ENCODE measurements at regions not wholly inside any gene's neighbourhood (a gene's known extent, or its start where the extent isn't known, plus 50 kb on each side); places are given as distances from the start of the nearest gene placed in this dataset.

DNA sequence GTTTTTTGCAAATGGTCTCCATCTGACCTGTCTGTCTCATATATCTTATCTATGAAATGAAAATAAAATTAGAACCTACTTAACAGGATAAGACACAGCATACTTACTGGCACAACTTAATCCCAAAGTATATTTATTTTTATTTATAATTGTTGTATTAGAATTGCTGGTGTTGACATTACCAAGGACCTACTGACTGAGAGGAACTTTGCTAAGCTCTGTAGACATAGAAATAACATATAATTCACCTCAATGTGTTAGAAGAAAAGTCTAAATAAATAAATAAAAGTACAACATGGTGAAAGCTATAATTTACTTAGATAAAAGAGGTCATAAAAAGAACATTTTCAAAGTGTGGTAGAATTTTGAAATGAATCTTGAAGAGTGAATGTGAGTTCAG is 1650.5 kb upstream of the NUDT12 start:
- no peaks in the 10 kb centered on the region for H3K27me3 ChIP-seq (ENCODE audit: control insufficient read depth, insufficient read depth, low read length)
- no peaks in the 10 kb centered on the region for H3K4me1 Mint-ChIP-seq
- no peak overlapping the region for H3K27ac Mint-ChIP-seq
- no peak for DNase-seq
- ATAC-seq, result no peak
- no peaks in the 10 kb centered on the region for H3K4me1 ChIP-seq (ENCODE audit: control insufficient read depth, insufficient read depth, low read length)
- H3K4me3 ChIP-seq (ENCODE audit: low read length), result no peak overlapping the region
- no peak overlapping the region for H3K4me3 Mint-ChIP-seq
- H3K36me3 ChIP-seq (ENCODE audit: control insufficient read depth, insufficient read depth, low read length), result no peaks in the 10 kb centered on the region
- peaks cover 17% of the 10 kb centered on the region for H3K36me3 Mint-ChIP-seq
- peaks cover 11 to 16% of the 10 kb centered on the region in 2 donors for H3K9me3 Mint-ChIP-seq
- H3K27ac ChIP-seq (ENCODE audit: low read length), result no peak overlapping the region
- TF ChIP-seq, protein P1, sequence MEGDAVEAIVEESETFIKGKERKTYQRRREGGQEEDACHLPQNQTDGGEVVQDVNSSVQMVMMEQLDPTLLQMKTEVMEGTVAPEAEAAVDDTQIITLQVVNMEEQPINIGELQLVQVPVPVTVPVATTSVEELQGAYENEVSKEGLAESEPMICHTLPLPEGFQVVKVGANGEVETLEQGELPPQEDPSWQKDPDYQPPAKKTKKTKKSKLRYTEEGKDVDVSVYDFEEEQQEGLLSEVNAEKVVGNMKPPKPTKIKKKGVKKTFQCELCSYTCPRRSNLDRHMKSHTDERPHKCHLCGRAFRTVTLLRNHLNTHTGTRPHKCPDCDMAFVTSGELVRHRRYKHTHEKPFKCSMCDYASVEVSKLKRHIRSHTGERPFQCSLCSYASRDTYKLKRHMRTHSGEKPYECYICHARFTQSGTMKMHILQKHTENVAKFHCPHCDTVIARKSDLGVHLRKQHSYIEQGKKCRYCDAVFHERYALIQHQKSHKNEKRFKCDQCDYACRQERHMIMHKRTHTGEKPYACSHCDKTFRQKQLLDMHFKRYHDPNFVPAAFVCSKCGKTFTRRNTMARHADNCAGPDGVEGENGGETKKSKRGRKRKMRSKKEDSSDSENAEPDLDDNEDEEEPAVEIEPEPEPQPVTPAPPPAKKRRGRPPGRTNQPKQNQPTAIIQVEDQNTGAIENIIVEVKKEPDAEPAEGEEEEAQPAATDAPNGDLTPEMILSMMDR (IDR thresholded peaks at IDR 0.05), result no peak
- no peaks in the 10 kb centered on the region for H3K9me3 ChIP-seq (ENCODE audit: control insufficient read depth, insufficient read depth, low read length)
- no peaks in the 10 kb centered on the region for H3K27me3 Mint-ChIP-seq (ENCODE audit: low read depth in 2 of 2)
- intact Hi-C loops (cut with micrococcal nuclease), result no loop called here

DNA sequence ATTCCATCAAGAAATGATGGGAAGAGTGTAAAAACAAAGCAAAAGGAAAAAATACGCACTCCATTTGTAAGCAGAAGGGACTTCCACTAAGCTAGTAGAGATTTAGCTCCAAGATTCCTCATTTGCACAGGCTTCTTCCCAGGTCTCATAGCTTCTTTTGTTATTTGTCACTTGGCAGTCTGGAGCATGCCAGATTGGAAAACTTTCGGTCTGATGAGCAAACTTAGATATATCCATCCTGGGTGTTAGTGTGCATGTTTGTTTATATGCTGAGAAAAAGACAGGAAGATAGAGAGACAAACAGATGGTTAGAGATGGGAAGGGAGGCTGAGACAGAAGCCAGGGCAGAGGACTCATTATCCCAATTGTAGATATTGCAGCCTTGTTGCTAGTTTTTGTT is 1644.5 kb upstream of the NUDT12 start:
- no peak overlapping the region for H3K27ac Mint-ChIP-seq
- H3K4me1 ChIP-seq (ENCODE audit: control insufficient read depth, insufficient read depth, low read length), result no peaks in the 10 kb centered on the region
- no peaks in the 10 kb centered on the region for H3K36me3 Mint-ChIP-seq
- no peaks in the 10 kb centered on the region for H3K9me3 ChIP-seq (ENCODE audit: control insufficient read depth, insufficient read depth, low read length)
- no peaks in the 10 kb centered on the region for H3K27me3 ChIP-seq (ENCODE audit: control insufficient read depth, insufficient read depth, low read length)
- H3K36me3 ChIP-seq (ENCODE audit: control insufficient read depth, insufficient read depth, low read length), result no peaks in the 10 kb centered on the region
- no peak overlapping the region for H3K27ac ChIP-seq (ENCODE audit: low read length)
- H3K9me3 Mint-ChIP-seq, result peaks cover 7 to 15% of the 10 kb centered on the region in 2 donors
- intact Hi-C loops (cut with micrococcal nuclease), result no loop called here
- TF ChIP-seq, protein P1 (IDR thresholded peaks at IDR 0.05), result no peak
- no peak overlapping the region for H3K4me3 ChIP-seq (ENCODE audit: low read length)
- DNase-seq (no peak), ATAC-seq (no peak)
- H3K4me1 Mint-ChIP-seq, result no peaks in the 10 kb centered on the region
- WGBS (ENCODE audit: insufficient coverage), result 88% methylated on average over 2 of the region's 2 CpGs
- H3K27me3 Mint-ChIP-seq (ENCODE audit: low read depth in 2 of 2), result no peaks in the 10 kb centered on the region
- no peak overlapping the region for H3K4me3 Mint-ChIP-seq

DNA sequence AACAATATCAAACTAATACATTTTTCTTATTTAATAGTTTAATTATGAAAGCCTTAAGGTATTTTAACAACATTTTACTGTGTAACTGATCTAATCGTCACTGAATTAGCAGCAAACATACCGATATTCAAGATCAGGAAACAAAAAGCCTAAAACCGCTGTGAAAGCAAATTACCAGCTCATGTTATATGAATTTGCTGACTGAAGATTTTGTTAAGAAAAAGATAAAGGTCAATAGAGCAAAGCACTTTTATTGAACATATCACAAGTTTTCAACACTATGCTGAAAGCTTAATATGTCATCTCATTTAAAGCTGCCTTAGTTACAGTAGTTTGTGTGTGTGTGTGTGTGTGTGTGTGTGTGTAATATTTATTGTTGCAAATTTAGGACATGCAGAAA is 1634.9 kb upstream of the NUDT12 start:
- Mint-ChIP-seq H3K36me3 (peaks cover 17% of the 10 kb centered on the region), H3K9me3 (peaks cover 9 to 13% of the 10 kb centered on the region in 2 donors), H3K27ac (no peak overlapping the region), H3K27me3 (ENCODE audit: low read depth in 2 of 2) (no peaks in the 10 kb centered on the region), H3K4me3 (no peak overlapping the region), H3K4me1 (no peaks in the 10 kb centered on the region)
- DNase-seq (no peak), ATAC-seq (no peak)
- Histone ChIP-seq H3K4me3 (ENCODE audit: low read length) (no peak overlapping the region), H3K36me3 (ENCODE audit: control insufficient read depth, insufficient read depth, low read length) (no peaks in the 10 kb centered on the region), H3K27me3 (ENCODE audit: control insufficient read depth, insufficient read depth, low read length) (no peaks in the 10 kb centered on the region), H3K4me1 (ENCODE audit: control insufficient read depth, insufficient read depth, low read length) (no peaks in the 10 kb centered on the region), H3K9me3 (ENCODE audit: control insufficient read depth, insufficient read depth, low read length) (no peaks in the 10 kb centered on the region), H3K27ac (ENCODE audit: low read length) (no peak overlapping the region)
- TF ChIP-seq, protein P1 (IDR thresholded peaks at IDR 0.05), result no peak
- intact Hi-C loops (cut with micrococcal nuclease), result no loop called here
- WGBS (ENCODE audit: insufficient coverage), result 96% methylated on average over 3 of the region's 3 CpGs

DNA sequence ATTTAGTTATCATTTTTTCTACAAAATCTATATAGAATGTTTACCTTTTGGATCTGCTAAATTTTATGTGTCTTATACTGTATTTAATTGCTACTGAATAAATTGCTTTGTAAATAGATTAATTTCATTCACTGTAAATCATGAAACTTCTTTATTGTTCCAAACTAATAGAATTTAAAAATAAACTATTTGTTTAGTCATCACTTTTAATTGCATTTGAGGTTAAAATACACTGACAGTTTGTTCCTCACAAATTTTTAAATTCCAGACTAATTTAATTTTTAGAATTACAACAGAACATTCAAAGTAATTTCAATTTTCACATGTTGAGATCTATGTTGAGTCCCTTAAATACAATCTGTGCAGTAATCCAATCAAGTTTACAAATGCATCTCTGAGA is 1633.2 kb upstream of the NUDT12 start:
- TF ChIP-seq, protein P1 (IDR thresholded peaks at IDR 0.05), result no peak
- intact Hi-C loops (cut with micrococcal nuclease), result no loop called here
- Mint-ChIP-seq H3K4me3 (no peak overlapping the region), H3K9me3 (peaks cover 7 to 11% of the 10 kb centered on the region in 2 donors), H3K27ac (no peak overlapping the region), H3K4me1 (no peaks in the 10 kb centered on the region), H3K27me3 (ENCODE audit: low read depth in 2 of 2) (no peaks in the 10 kb centered on the region), H3K36me3 (peaks cover 11% of the 10 kb centered on the region)
- ATAC-seq, result no peak
- Histone ChIP-seq H3K9me3 (ENCODE audit: control insufficient read depth, insufficient read depth, low read length) (no peaks in the 10 kb centered on the region), H3K4me1 (ENCODE audit: control insufficient read depth, insufficient read depth, low read length) (no peaks in the 10 kb centered on the region), H3K27ac (ENCODE audit: low read length) (no peak overlapping the region), H3K4me3 (ENCODE audit: low read length) (no peak overlapping the region), H3K27me3 (ENCODE audit: control insufficient read depth, insufficient read depth, low read length) (no peaks in the 10 kb centered on the region), H3K36me3 (ENCODE audit: control insufficient read depth, insufficient read depth, low read length) (no peaks in the 10 kb centered on the region)
- DNase-seq, result no peak

Measured in natural killer cell (primary cell).